NCI-H2081 (cell line): ENCODE measurements at regions not wholly inside any gene's neighbourhood (a gene's known extent, or its start where the extent isn't known, plus 50 kb on each side); places are given as distances from the start of the nearest gene placed in this dataset.
"Not testable (repeated sequence)": the region's sequence is repeated elsewhere in the genome, so short reads cannot be mapped to it uniquely, and the experiment has no call there.

Source experiments
- DNase-seq, 2 experiments: peaks; one replicate each; lab custom pipeline; 2025; lab: John Stamatoyannopoulos, UW

- DNase-seq = no peak
Measured at GRCh38 chrX:25442499-25442898, 426.7 kb upstream of the ARX start.

GRCh38 chrX:25433307-25433706, 417.5 kb upstream of the ARX start:
- no peak for DNase-seq

GRCh38 chrX:25432396-25432795, 416.6 kb upstream of the ARX start:
- no peak for DNase-seq

- no peak for DNase-seq
Measured at GRCh38 chrX:25427873-25428555, 412.2 kb upstream of the ARX start.

- not testable (repeated sequence) for DNase-seq
Measured at GRCh38 chrX:25404163-25404562, 388.4 kb upstream of the ARX start.

- DNase-seq = no peak
Measured at GRCh38 chrX:25389266-25389665, 373.5 kb upstream of the ARX start.

- no peak for DNase-seq
Measured at GRCh38 chrX:25383196-25383595, 367.4 kb upstream of the ARX start.

- DNase-seq = no peak
Measured at GRCh38 chrX:25356456-25356855, 340.7 kb upstream of the ARX start.

GRCh38 chrX:25344161-25344936, 328.6 kb upstream of the ARX start:
- DNase-seq = peak; percentile 51 to 80

GRCh38 chrX:25343060-25343459, 327.3 kb upstream of the ARX start:
- no peak for DNase-seq

GRCh38 chrX:25337841-25338240, 322.1 kb upstream of the ARX start:
- no peak for DNase-seq

GRCh38 chrX:25300994-25301393, 285.2 kb upstream of the ARX start:
- no peak for DNase-seq

GRCh38 chrX:25296850-25297249, 281.1 kb upstream of the ARX start:
- no peak for DNase-seq

- no peak for DNase-seq
Measured at GRCh38 chrX:25295466-25295865, 279.7 kb upstream of the ARX start.

GRCh38 chrX:25290132-25290531, 274.4 kb upstream of the ARX start:
- DNase-seq = no peak

- DNase-seq = no peak
Measured at GRCh38 chrX:25288676-25289075, 272.9 kb upstream of the ARX start.

GRCh38 chrX:25287521-25287920, 271.8 kb upstream of the ARX start:
- DNase-seq = no peak

- DNase-seq = no peak
Measured at GRCh38 chrX:25285598-25285997, 269.8 kb upstream of the ARX start.

- DNase-seq = no peak
Measured at GRCh38 chrX:25279510-25279909, 263.7 kb upstream of the ARX start.

GRCh38 chrX:25278341-25278740, 262.6 kb upstream of the ARX start:
- DNase-seq = no peak

- peak; percentile 29 to 60 for DNase-seq
Measured at GRCh38 chrX:25277574-25277973, 261.8 kb upstream of the ARX start.

- peak in 1 of 2 experiments; percentile 5 for DNase-seq
Measured at GRCh38 chrX:25275159-25275558, 259.4 kb upstream of the ARX start.

- DNase-seq = no peak
Measured at GRCh38 chrX:25241461-25241860, 225.7 kb upstream of the ARX start.

- no peak for DNase-seq
Measured at GRCh38 chrX:25226151-25226550, 210.4 kb upstream of the ARX start.
